HG03558 (cell line): ENCODE measurements at regions not wholly inside any gene's neighbourhood (a gene's known extent, or its start where the extent isn't known, plus 50 kb on each side); places are given as distances from the start of the nearest gene placed in this dataset.

Experiments used
- ATAC-seq: cut with Tn5 transposase; IDR thresholded peaks from one replicate; pipeline ENCODE4 v1.9.1; 2021; ENCODE audit warnings: moderate number of reproducible peaks; ENCODE audit not compliant: unreplicated experiment; ENCODE audit errors: extremely low read depth

DNA sequence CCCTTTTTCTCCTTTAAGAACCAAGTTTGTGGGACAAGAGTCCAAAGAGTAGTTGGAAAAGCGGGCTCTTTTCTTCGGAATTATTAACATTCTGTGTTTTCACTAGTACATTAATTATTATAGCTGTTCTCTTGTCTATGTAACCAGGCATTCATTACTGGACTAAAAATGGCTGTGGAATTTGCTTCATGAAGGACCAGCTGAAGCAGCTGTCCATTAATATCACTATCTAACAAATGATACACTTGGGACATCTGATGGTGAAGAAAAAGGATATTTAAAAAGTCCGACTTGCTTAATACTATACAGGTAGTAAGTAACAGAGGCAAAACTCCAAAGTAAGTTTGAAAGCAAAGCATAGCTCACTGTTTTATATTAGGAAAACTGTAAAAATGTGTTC is 728.9 kb upstream of the DPPA4 start:
- ATAC-seq = no peak

GRCh38 chr3:110067527-110067926 is 730.2 kb upstream of the DPPA4 start:
- no peak for ATAC-seq

DNA sequence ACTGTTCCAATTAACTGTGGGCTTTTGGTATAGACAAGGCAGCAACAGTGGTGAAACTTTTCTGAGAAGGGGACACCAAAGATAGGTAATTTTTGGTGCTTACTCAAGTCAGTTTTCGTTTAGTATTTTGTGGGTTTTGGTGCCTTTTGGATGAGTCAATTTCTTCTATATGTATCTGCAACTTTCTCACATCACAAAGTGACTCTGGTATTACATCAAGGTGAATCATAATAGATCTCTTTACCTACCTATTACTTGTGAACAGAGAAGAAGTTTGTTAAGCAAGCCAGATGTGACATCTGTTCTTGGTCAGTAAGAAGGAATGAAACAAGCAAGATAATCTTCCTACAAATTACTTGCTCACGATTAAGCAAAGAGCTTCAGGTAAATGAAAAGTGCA is 732.4 kb upstream of the DPPA4 start:
- ATAC-seq = no peak

DNA sequence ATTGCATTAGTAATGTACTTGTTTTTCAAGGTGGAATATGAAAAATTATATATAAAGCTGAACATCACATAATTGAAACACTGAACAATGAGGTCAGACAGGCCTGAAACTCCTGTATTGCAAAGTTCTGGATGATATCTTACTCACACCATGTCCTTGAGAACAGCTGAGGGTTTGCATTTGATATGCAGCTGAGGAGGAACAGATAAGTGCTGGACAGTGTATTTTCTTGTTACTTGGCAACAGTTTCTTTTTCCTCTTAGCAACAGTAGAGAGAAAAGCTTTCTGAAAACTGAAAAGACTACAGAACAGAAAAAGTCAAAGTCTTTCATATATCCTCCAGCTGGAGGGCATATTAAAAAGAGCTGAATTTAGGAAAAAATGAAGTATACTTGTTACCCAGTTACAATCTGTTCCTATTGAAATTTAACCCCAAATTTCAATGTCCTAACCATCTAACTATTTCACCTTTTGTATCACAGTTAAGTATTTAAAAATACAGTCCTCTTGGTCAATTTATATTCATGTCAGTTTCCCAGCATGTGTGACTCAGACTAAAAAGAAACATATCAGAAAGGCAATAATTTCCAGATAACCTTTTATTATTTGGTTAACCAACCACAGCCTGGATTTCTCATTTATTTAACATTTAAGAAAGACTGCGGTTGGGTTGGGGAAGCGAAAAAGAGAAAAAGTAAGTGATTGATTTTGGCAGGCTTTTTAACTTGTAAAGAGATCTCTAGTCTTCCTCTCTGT is 733.0 kb upstream of the DPPA4 start:
- no peak for ATAC-seq

GRCh38 chr3:110074095-110074494 is 736.7 kb upstream of the DPPA4 start:
- ATAC-seq = no peak

GRCh38 chr3:110077093-110077492 is 739.7 kb upstream of the DPPA4 start:
- ATAC-seq = no peak

- no peak for ATAC-seq
These were observed 756.1 kb upstream of the DPPA4 start for GRCh38 chr3:110093411-110093810.

DNA sequence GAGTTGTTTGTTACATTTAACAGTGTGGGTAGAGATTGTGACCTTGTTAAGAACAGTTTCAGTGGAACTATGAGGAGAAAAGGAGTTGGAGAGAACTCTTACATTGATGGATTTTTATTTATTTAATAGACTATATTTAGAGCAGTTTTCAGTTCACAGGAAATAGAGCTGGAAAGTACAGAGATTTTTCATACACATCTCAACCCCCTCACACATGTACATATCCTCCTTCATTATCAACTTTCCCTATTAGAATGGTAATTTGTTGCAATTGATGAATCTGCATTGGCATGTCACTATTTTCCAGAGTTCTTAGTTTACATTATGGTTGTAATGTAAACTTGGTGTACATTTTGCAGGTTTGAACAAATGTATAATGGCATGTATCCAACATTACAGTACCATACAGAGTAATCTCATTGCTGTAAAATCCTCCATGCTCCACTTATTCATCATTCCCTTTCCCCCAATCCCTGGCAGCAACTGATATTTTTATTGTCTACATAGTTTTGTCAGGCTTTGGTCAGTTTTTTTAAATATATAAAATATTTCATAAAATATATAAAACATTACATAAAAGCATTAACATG is 756.6 kb upstream of the DPPA4 start:
- no peak for ATAC-seq

GRCh38 chr3:110099711-110100110 is 762.4 kb upstream of the DPPA4 start:
- no peak for ATAC-seq

DNA sequence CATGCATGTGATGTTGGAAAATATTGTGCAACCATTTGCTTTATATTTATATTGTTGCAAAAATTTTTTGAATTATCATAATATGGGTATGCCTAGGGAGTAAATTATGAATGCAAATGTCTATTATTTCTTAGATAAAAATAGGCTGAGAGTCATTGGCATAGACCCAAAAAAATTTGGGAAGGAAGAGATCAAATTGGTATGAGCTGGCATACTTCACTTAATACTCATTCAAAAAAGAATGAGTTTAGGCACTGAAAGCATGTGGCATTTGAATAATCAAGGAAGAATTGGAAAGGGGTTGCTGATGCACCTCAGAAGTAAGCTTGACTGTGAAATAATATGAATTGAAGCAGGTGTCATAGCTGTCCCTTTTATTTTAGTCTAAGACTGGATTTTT is 764.0 kb upstream of the DPPA4 start:
- no peak for ATAC-seq

GRCh38 chr3:110106805-110107204 is 769.5 kb upstream of the DPPA4 start:
- no peak for ATAC-seq

DNA sequence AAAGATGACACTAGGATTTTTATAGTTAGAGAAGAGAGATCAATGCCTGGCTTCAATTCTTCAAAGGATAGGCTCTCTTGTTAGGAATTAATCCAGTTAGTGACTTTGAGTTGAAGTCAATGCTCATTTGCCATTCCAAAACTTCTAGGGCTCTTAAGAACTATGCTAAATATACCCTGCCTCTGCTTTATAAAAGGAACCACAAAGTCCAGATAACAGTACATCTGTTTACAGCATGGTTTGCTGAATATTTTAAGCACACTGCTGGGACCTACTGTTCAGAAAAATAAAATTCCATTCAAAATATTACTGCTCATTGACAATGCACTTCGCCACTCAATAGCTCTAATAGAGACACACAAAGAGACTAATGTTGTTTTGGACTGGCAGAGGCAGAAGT is 786.6 kb upstream of the DPPA4 start:
- no peak for ATAC-seq

DNA sequence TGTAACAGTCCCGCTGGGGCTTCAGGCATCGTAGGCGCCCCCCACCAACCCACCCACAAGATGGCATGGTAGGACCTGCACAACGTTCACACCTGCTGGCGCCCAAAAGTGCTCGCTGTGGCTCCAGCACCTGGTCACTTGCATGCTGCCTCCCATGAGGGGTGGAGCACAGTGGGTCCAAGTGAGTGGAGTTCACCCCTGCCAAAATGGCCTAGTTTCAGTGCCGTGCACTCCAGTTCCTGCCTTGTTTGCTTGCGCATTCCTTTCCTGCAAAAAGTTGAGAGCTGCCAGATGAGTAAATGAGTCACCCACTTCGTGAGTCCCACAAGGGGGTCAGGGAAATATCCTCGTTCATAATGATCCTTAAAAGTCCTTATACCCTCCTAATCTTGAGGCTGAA is 788.7 kb upstream of the DPPA4 start:
- ATAC-seq = no peak

- ATAC-seq = no peak
These were observed 796.6 kb upstream of the DPPA4 start for GRCh38 chr3:110133971-110134370.

GRCh38 chr3:110139048-110139447 is 801.7 kb upstream of the DPPA4 start:
- ATAC-seq = no peak

GRCh38 chr3:110139821-110140220 is 802.5 kb upstream of the DPPA4 start:
- ATAC-seq = no peak

- ATAC-seq = no peak
These were observed 812.4 kb upstream of the DPPA4 start for GRCh38 chr3:110149763-110150162.

- no peak for ATAC-seq
These were observed 819.9 kb upstream of the DPPA4 start for GRCh38 chr3:110157221-110157620.

GRCh38 chr3:110164632-110165369 is 827.5 kb upstream of the DPPA4 start:
- no peak for ATAC-seq

DNA sequence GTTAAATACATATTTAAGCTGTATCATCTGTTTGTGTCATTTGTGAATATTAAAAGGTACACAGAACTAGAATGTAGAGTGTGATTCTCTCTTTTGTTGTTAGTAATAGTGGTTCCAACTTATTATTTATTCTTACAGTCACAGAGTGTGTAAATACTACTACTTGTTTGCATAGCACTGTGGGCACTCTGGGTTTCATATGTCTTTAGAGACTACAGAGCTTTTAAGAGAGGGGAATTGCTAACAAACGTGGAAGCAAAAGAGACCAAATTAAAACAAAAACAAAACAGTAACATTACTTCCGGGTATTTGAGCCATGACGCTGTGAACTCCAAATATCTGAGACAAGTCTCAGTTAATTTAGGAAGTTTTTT is 828.0 kb upstream of the DPPA4 start:
- no peak for ATAC-seq

- no peak for ATAC-seq
These were observed 828.4 kb upstream of the DPPA4 start for GRCh38 chr3:110165753-110166152.

DNA sequence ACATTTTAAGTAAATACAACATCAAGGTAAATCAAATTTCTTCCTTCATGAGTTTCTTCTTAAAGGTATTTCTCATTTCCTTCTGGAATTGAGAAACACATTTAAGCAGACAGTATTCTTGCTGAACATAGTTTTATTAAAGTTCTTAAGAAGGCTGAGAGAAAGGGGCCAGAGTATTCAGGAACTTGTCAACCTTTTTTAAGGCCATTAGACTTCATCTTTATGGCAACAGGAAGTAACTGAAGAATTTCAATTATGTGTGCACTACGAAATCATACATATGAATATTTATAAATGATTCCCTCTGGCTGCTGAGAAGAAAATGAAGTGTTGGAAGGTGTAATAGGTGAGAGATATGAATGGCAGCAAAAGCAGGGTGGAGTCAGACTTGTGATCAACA is 829.4 kb upstream of the DPPA4 start:
- ATAC-seq = no peak
